ENCODE measurements at regions not wholly inside any gene's neighbourhood (a gene's known extent, or its start where the extent isn't known, plus 50 kb on each side); places are given as distances from the start of the nearest gene placed in this dataset.

GRCh38 chr1:67558449-67559193 is 126.4 kb upstream of the GADD45A start:
- no peaks in the 10 kb centered on the region for H3K27me3 ChIP-seq (ENCODE audit: insufficient read depth, low read depth)
- ChIA-PET CTCF (interaction anchor here (1.9 kb wide), 1 partner anchor 202 kb away, joined by 12 read pairs; no protein-coding TSS in a partner anchor), POLR2A (ENCODE audit: unreplicated experiment) (interaction anchor here (1.0 kb wide), 1 partner anchor 126 kb away, joined by 31 read pairs; the partner anchor contains the start of gene GADD45A)
- H3K4me3 ChIP-seq, result no peak overlapping the region
- peaks cover 4% of the 10 kb centered on the region for H3F3A ChIP-seq (ENCODE audit: insufficient read depth, low read depth)
- no peak overlapping the region for H3K4me2 ChIP-seq
- no peak overlapping the region for H2AFZ ChIP-seq
- H3K9me2 ChIP-seq (ENCODE audit: insufficient read depth), result no peaks in the 10 kb centered on the region
- intact Hi-C loops (cut with micrococcal nuclease; ENCODE audit: unreplicated experiment), result no loop called here
- no peaks in the 10 kb centered on the region for H4K20me1 ChIP-seq (ENCODE audit: insufficient read depth)
- H3K79me2 ChIP-seq (ENCODE audit: low read depth), result no peaks in the 10 kb centered on the region
- no peak overlapping the region for H3K27ac ChIP-seq
- DNase-seq, result no peak
- no peaks in the 10 kb centered on the region for H3K36me3 ChIP-seq (ENCODE audit: low read depth)
- peaks cover 20% of the 10 kb centered on the region for H3K4me1 ChIP-seq (replicated peaks; ENCODE audit: insufficient read depth)
- BruUV-seq (replicated peaks), result no TSS peak
- TF ChIP-seq EZH2 (IDR thresholded peaks at IDR 0.05; ENCODE audit: low read depth), result no peak
- no peak for TF ChIP-seq CTCF (conservative IDR thresholded peaks at IDR 0.05)
- no peaks in the 10 kb centered on the region for H3K9me3 ChIP-seq (ENCODE audit: insufficient read depth, low read depth)

- peaks cover 20% of the 10 kb centered on the region for H3K4me1 ChIP-seq (replicated peaks; ENCODE audit: insufficient read depth)
- intact Hi-C loops (cut with micrococcal nuclease; ENCODE audit: unreplicated experiment), result no loop called here
- DNase-seq, result no peak
- H3K79me2 ChIP-seq (ENCODE audit: low read depth), result no peaks in the 10 kb centered on the region
- no peak overlapping the region for H3K4me3 ChIP-seq
- peaks cover 4% of the 10 kb centered on the region for H3F3A ChIP-seq (ENCODE audit: insufficient read depth, low read depth)
- no peak for TF ChIP-seq EZH2 (IDR thresholded peaks at IDR 0.05; ENCODE audit: low read depth)
- H3K4me2 ChIP-seq, result no peak overlapping the region
- no peaks in the 10 kb centered on the region for H3K27me3 ChIP-seq (ENCODE audit: insufficient read depth, low read depth)
- no peak overlapping the region for H3K27ac ChIP-seq
- peaks cover 3% of the 10 kb centered on the region; the same call in 1 of the 2 replicates for H3K9me3 ChIP-seq (ENCODE audit: insufficient read depth, low read depth)
- no peak overlapping the region for H2AFZ ChIP-seq
- POLR2A ChIA-PET (ENCODE audit: unreplicated experiment), result no interaction called here
- no peaks in the 10 kb centered on the region for H3K9me2 ChIP-seq (ENCODE audit: insufficient read depth)
- H4K20me1 ChIP-seq (ENCODE audit: insufficient read depth), result no peaks in the 10 kb centered on the region
- BruUV-seq (replicated peaks), result no TSS peak
- no peaks in the 10 kb centered on the region for H3K36me3 ChIP-seq (ENCODE audit: low read depth)
- CTCF ChIA-PET, result no interaction called here
Measured at GRCh38 chr1:67559222-67559700, 125.7 kb upstream of the GADD45A start.

GRCh38 chr1:67560580-67561255 is 124.3 kb upstream of the GADD45A start:
- ChIA-PET POLR2A (ENCODE audit: unreplicated experiment) (interaction anchor here (0.6 to 1.7 kb wide), 3 partner anchors 12 to 395 kb away, joined by 8 to 11 read pairs (median 9); partner anchors contain the start of gene GADD45A), CTCF (interaction anchor here (0.5 to 2.2 kb wide), 8 partner anchors 10 to 212 kb away, joined by 3 to 26 read pairs (median 6); partner anchors contain the start of gene GADD45A)
- Histone ChIP-seq H3K27ac (no peak overlapping the region; the same call in 1 of the 2 replicates), H3K36me3 (ENCODE audit: low read depth) (no peaks in the 10 kb centered on the region), H3K79me2 (ENCODE audit: low read depth) (no peaks in the 10 kb centered on the region), H2AFZ (no peak overlapping the region), H3K4me3 (no peak overlapping the region), H3F3A (ENCODE audit: insufficient read depth, low read depth) (peaks cover 4% of the 10 kb centered on the region), H3K9me3 (ENCODE audit: insufficient read depth, low read depth) (peaks cover 3% of the 10 kb centered on the region; the same call in 1 of the 2 replicates), H3K4me1 (replicated peaks; ENCODE audit: insufficient read depth) (peaks cover 20% of the 10 kb centered on the region), H3K4me2 (no peak overlapping the region), H4K20me1 (ENCODE audit: insufficient read depth) (no peaks in the 10 kb centered on the region), H3K9me2 (ENCODE audit: insufficient read depth) (no peaks in the 10 kb centered on the region), H3K27me3 (ENCODE audit: insufficient read depth, low read depth) (no peaks in the 10 kb centered on the region)
- TF ChIP-seq CTCF (conservative IDR thresholded peaks at IDR 0.05) (no peak), EZH2 (IDR thresholded peaks at IDR 0.05; ENCODE audit: low read depth) (no peak)
- intact Hi-C loops (cut with micrococcal nuclease; ENCODE audit: unreplicated experiment), result loop anchor here (1.0 kb wide), 3 partner anchors 25 to 200 kb away; no protein-coding TSS in a partner anchor
- no peak for DNase-seq
- BruUV-seq (replicated peaks), result no TSS peak

Data from PC-9 (cell line).